HG03442 (cell line): ENCODE measurements at regions not wholly inside any gene's neighbourhood (a gene's known extent, or its start where the extent isn't known, plus 50 kb on each side); places are given as distances from the start of the nearest gene placed in this dataset.
"Not testable (repeated sequence)": the region's sequence is repeated elsewhere in the genome, so short reads cannot be mapped to it uniquely, and the experiment has no call there.

Experiments
- ATAC-seq: cut with Tn5 transposase; IDR thresholded peaks from one replicate; pipeline ENCODE4 v1.9.1; 2021; ENCODE audit warnings: mild to moderate bottlenecking, moderate library complexity; ENCODE audit not compliant: unreplicated experiment

- ATAC-seq = peak; percentile 88
These were observed 50.1 kb upstream of the ACSL4 start for GRCh38 chrX:109782994-109783700.

GRCh38 chrX:109783701-109784079 is 50.6 kb upstream of the ACSL4 start:
- ATAC-seq = no peak

GRCh38 chrX:109785053-109785452 is 52.0 kb upstream of the ACSL4 start:
- ATAC-seq = no peak

GRCh38 chrX:109790511-109790910 is 57.5 kb upstream of the ACSL4 start:
- ATAC-seq = not testable (repeated sequence)

- no peak for ATAC-seq
These were observed 60.1 kb upstream of the ACSL4 start for GRCh38 chrX:109793191-109793590.

GRCh38 chrX:109795682-109796081 is 62.6 kb upstream of the ACSL4 start:
- ATAC-seq = no peak

GRCh38 chrX:109797311-109797975 is 64.4 kb upstream of the ACSL4 start:
- no peak for ATAC-seq

- no peak for ATAC-seq
These were observed 79.2 kb upstream of the ACSL4 start for GRCh38 chrX:109812236-109812635.

GRCh38 chrX:109813236-109813635 is 80.2 kb upstream of the ACSL4 start:
- ATAC-seq = no peak

- no peak for ATAC-seq
These were observed 85.9 kb upstream of the ACSL4 start for GRCh38 chrX:109818976-109819375.

GRCh38 chrX:109822861-109823260 is 89.8 kb upstream of the ACSL4 start:
- no peak for ATAC-seq

- ATAC-seq = no peak
These were observed 94.1 kb upstream of the ACSL4 start for GRCh38 chrX:109826954-109827708.

GRCh38 chrX:109827772-109828171 is 94.7 kb upstream of the ACSL4 start:
- no peak for ATAC-seq

GRCh38 chrX:109830157-109830703 is 97.2 kb upstream of the ACSL4 start:
- ATAC-seq = peak; percentile 25

GRCh38 chrX:109830704-109831206 is 97.7 kb upstream of the ACSL4 start:
- peak; percentile 66 for ATAC-seq

- no peak for ATAC-seq
These were observed 98.4 kb upstream of the ACSL4 start for GRCh38 chrX:109831326-109831985.

GRCh38 chrX:109839694-109840567 is 106.9 kb upstream of the ACSL4 start:
- ATAC-seq = no peak

- no peak for ATAC-seq
These were observed 107.5 kb upstream of the ACSL4 start for GRCh38 chrX:109840585-109840984.

- no peak for ATAC-seq
These were observed 108.2 kb upstream of the ACSL4 start for GRCh38 chrX:109841257-109841656.
